GM18508 (cell line): ENCODE measurements at regions not wholly inside any gene's neighbourhood (a gene's known extent, or its start where the extent isn't known, plus 50 kb on each side); places are given as distances from the start of the nearest gene placed in this dataset.
"Not testable (repeated sequence)": the region's sequence is repeated elsewhere in the genome, so short reads cannot be mapped to it uniquely, and the experiment has no call there.

Experiments used
- ATAC-seq: cut with Tn5 transposase; IDR thresholded peaks from one replicate; pipeline ENCODE4 v1.9.1; 2021; ENCODE audit warnings: moderate number of reproducible peaks; ENCODE audit not compliant: insufficient read depth, unreplicated experiment

GRCh38 chr7:153951316-153951715 is 100.9 kb upstream of the DPP6 start:
- ATAC-seq: no peak

GRCh38 chr7:153954477-153954876 is 97.7 kb upstream of the DPP6 start:
- ATAC-seq: no peak

GRCh38 chr7:153957677-153958076 is 94.5 kb upstream of the DPP6 start:
- not testable (repeated sequence) for ATAC-seq

GRCh38 chr7:153958381-153958780 is 93.8 kb upstream of the DPP6 start:
- ATAC-seq: not testable (repeated sequence)

GRCh38 chr7:153958789-153959188 is 93.4 kb upstream of the DPP6 start:
- not testable (repeated sequence) for ATAC-seq

GRCh38 chr7:153964481-153965112 is 87.6 kb upstream of the DPP6 start:
- ATAC-seq: not testable (repeated sequence)

GRCh38 chr7:153969016-153969415 is 83.2 kb upstream of the DPP6 start:
- ATAC-seq: not testable (repeated sequence)

GRCh38 chr7:153974603-153975002 is 77.6 kb upstream of the DPP6 start:
- not testable (repeated sequence) for ATAC-seq

GRCh38 chr7:153976745-153977144 is 75.5 kb upstream of the DPP6 start:
- ATAC-seq: not testable (repeated sequence)

GRCh38 chr7:153983186-153983585 is 69.0 kb upstream of the DPP6 start:
- not testable (repeated sequence) for ATAC-seq

GRCh38 chr7:153989066-153989627 is 63.1 kb upstream of the DPP6 start:
- not testable (repeated sequence) for ATAC-seq

- ATAC-seq: not testable (repeated sequence)
These were observed 62.3 kb upstream of the DPP6 start for GRCh38 chr7:153989742-153990425.

GRCh38 chr7:153991471-153991870 is 60.7 kb upstream of the DPP6 start:
- ATAC-seq: not testable (repeated sequence)

GRCh38 chr7:153993402-153993801 is 58.8 kb upstream of the DPP6 start:
- not testable (repeated sequence) for ATAC-seq

GRCh38 chr7:153998896-153999295 is 53.3 kb upstream of the DPP6 start:
- ATAC-seq: not testable (repeated sequence)
